ENCODE measurements at regions not wholly inside any gene's neighbourhood (a gene's known extent, or its start where the extent isn't known, plus 50 kb on each side); places are given as distances from the start of the nearest gene placed in this dataset.

DNA sequence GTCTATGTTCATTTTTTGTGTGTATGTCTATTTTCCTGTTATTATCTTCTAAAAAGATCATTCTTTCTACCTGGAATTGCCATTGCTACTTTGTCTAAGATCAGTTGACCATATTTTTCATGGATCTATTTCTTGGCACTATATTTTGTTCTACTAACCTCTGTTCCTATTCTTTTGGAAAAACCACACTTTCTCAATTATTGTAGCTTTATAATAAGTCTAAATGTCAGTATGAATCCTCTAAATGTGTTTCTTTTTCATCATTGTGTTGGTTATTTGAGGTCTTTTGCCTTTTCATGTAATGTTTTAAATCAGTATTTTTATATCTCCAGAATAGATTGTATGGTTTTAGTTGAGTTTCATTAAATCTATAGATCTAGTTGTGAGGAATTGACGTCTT is 798.3 kb downstream of the FAT4 start:
- H2AFZ ChIP-seq (ENCODE audit: insufficient read depth, low read depth, low read length, poor library complexity, severe bottlenecking), result no peak overlapping the region
- no peak for TF ChIP-seq EZH2 (IDR thresholded peaks at IDR 0.05; ENCODE audit: borderline replicate concordance, insufficient read depth, low read depth, low read length, poor library complexity, severe bottlenecking)
- TF ChIP-seq, protein P1, sequence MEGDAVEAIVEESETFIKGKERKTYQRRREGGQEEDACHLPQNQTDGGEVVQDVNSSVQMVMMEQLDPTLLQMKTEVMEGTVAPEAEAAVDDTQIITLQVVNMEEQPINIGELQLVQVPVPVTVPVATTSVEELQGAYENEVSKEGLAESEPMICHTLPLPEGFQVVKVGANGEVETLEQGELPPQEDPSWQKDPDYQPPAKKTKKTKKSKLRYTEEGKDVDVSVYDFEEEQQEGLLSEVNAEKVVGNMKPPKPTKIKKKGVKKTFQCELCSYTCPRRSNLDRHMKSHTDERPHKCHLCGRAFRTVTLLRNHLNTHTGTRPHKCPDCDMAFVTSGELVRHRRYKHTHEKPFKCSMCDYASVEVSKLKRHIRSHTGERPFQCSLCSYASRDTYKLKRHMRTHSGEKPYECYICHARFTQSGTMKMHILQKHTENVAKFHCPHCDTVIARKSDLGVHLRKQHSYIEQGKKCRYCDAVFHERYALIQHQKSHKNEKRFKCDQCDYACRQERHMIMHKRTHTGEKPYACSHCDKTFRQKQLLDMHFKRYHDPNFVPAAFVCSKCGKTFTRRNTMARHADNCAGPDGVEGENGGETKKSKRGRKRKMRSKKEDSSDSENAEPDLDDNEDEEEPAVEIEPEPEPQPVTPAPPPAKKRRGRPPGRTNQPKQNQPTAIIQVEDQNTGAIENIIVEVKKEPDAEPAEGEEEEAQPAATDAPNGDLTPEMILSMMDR (IDR thresholded peaks at IDR 0.05), result no peak
- CTCF ChIA-PET, result no interaction called here
- H3K4me1 ChIP-seq (ENCODE audit: control insufficient read depth in 2 of 2, insufficient read depth in 2 of 2, low read length in 2 of 2), result no peaks in the 10 kb centered on the region
- POLR2A ChIA-PET, result no interaction called here
- Mint-ChIP-seq H3K27me3 (no peaks in the 10 kb centered on the region), H3K27ac (no peak overlapping the region), H3K4me1 (no peaks in the 10 kb centered on the region), H3K4me3 (no peak overlapping the region), H3K9me3 (ENCODE audit: insufficient read depth) (peaks cover 17% of the 10 kb centered on the region)
- H3K36me3 ChIP-seq (replicated peaks in 1 of 2; ENCODE audit: control extremely low read depth in 1 of 2, control insufficient read depth in 1 of 2, extremely low read depth in 1 of 2, insufficient read depth in 2 of 2, low read length in 1 of 2), result no peaks in the 10 kb centered on the region
- H3K4me2 ChIP-seq (replicated peaks; ENCODE audit: low read depth, low read length, poor library complexity, severe bottlenecking), result no peak overlapping the region
- H3K27ac ChIP-seq (ENCODE audit: low read length in 2 of 2), result no peak overlapping the region
- H3K79me2 ChIP-seq (ENCODE audit: control insufficient read depth, insufficient read depth, low read length), result no peaks in the 10 kb centered on the region
- H3K27me3 ChIP-seq (replicated peaks in 1 of 4; ENCODE audit: control extremely low read depth in 1 of 4, control insufficient read depth in 3 of 4, insufficient read depth in 4 of 4, low read length in 3 of 4), result no peaks in the 10 kb centered on the region
- H4K20me1 ChIP-seq (ENCODE audit: control insufficient read depth, insufficient read depth, low read length, poor library complexity, severe bottlenecking), result no peaks in the 10 kb centered on the region
- intact Hi-C loops (cut with micrococcal nuclease), result no loop called here
- H3K9ac ChIP-seq (ENCODE audit: low read length), result no peak overlapping the region
- ATAC-seq (ENCODE audit: low read depth) (no peak), DNase-seq (no peak)
- no CpG with 5 or more reads among the region's 1 CpG for WGBS (ENCODE audit: insufficient coverage)
- no peak overlapping the region for H3K4me3 ChIP-seq (ENCODE audit: control extremely low read depth in 1 of 5, extremely low read depth in 1 of 5, insufficient read depth in 1 of 5, low read depth in 2 of 5, low read length in 4 of 5)
- H3K9me3 ChIP-seq (ENCODE audit: control extremely low read depth in 1 of 3, control insufficient read depth in 2 of 3, insufficient read depth in 1 of 3, low read length in 2 of 3), result peaks cover 0 to 4% (median 0%) of the 10 kb centered on the region in 3 donors

DNA sequence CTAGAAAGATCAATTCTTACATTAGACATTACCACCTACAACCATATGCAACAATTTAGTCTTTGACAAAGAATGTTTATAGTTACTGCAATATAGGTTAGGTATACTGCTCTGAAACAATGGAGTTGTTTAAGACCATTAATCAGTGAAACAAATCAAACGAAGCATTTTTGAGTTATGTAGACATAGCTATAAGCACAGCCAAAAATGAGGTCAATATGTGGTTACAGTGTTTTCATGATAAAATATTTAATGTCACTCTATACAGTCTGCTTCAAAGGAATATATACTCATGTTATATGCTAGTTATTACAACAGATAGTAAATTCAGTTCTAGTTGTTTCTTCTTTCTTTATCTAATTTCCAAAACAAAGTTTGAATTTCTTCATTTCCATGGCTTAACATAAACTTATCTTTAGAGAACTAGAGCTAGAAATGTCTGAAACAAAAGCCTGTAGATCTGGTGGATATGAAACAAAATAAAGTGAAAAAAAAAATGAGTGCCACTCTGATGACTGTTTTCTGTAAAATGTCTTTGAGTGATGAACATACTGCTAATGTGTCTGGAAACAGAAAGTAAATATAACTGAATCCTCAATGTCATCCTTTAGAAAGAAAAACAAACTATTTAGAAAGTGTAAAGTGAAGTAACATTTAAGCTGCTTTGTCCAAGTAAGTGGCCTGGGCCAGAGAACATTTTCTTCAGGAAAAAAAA is 809.0 kb downstream of the FAT4 start:
- no peak overlapping the region for H3K4me3 Mint-ChIP-seq
- WGBS (ENCODE audit: insufficient coverage), result no CpG with 5 or more reads among the region's 1 CpG
- ATAC-seq (ENCODE audit: low read depth) (no peak), DNase-seq (no peak)
- Histone ChIP-seq H4K20me1 (ENCODE audit: control insufficient read depth, insufficient read depth, low read length, poor library complexity, severe bottlenecking) (no peaks in the 10 kb centered on the region), H3K4me2 (replicated peaks; ENCODE audit: low read depth, low read length, poor library complexity, severe bottlenecking) (no peak overlapping the region), H3K4me1 (ENCODE audit: control insufficient read depth in 2 of 2, insufficient read depth in 2 of 2, low read length in 2 of 2) (no peaks in the 10 kb centered on the region), H3K4me3 (ENCODE audit: control extremely low read depth in 1 of 5, extremely low read depth in 1 of 5, insufficient read depth in 1 of 5, low read depth in 2 of 5, low read length in 4 of 5) (no peak overlapping the region), H3K79me2 (ENCODE audit: control insufficient read depth, insufficient read depth, low read length) (no peaks in the 10 kb centered on the region), H2AFZ (ENCODE audit: insufficient read depth, low read depth, low read length, poor library complexity, severe bottlenecking) (no peak overlapping the region), H3K27me3 (replicated peaks in 1 of 4; ENCODE audit: control extremely low read depth in 1 of 4, control insufficient read depth in 3 of 4, insufficient read depth in 4 of 4, low read length in 3 of 4) (no peaks in the 10 kb centered on the region), H3K36me3 (replicated peaks in 1 of 2; ENCODE audit: control extremely low read depth in 1 of 2, control insufficient read depth in 1 of 2, extremely low read depth in 1 of 2, insufficient read depth in 2 of 2, low read length in 1 of 2) (no peaks in the 10 kb centered on the region), H3K27ac (ENCODE audit: low read length in 2 of 2) (no peak overlapping the region), H3K9me3 (ENCODE audit: control extremely low read depth in 1 of 3, control insufficient read depth in 2 of 3, insufficient read depth in 1 of 3, low read length in 2 of 3) (peaks cover 0 to 4% (median 0%) of the 10 kb centered on the region in 3 donors), H3K9ac (ENCODE audit: low read length) (no peak overlapping the region)
- no peak overlapping the region for H3K27ac Mint-ChIP-seq
- CTCF ChIA-PET, result no interaction called here
- H3K27me3 Mint-ChIP-seq, result no peaks in the 10 kb centered on the region
- H3K9me3 Mint-ChIP-seq (ENCODE audit: insufficient read depth), result peaks cover 3% of the 10 kb centered on the region
- H3K4me1 Mint-ChIP-seq, result no peaks in the 10 kb centered on the region
- TF ChIP-seq, protein P1 (IDR thresholded peaks at IDR 0.05), result no peak
- TF ChIP-seq EZH2 (IDR thresholded peaks at IDR 0.05; ENCODE audit: borderline replicate concordance, insufficient read depth, low read depth, low read length, poor library complexity, severe bottlenecking), result no peak
- POLR2A ChIA-PET, result no interaction called here
- intact Hi-C loops (cut with micrococcal nuclease), result no loop called here

All from B cell (primary cell).